HEK293T (cell line): ENCODE measurements at regions not wholly inside any gene's neighbourhood (a gene's known extent, or its start where the extent isn't known, plus 50 kb on each side); places are given as distances from the start of the nearest gene placed in this dataset.

Experiments used
- BHLHE40 ChIP-seq: fragments of 450-650 bp; IDR thresholded peaks from 2 replicates; pipeline ENCODE4 v1.6.1; 2016; ENCODE audit warnings: mild to moderate bottlenecking, moderate library complexity, borderline replicate concordance
- ELF4 ChIP-seq: fragments of 450-650 bp; IDR thresholded peaks from 2 replicates; pipeline ENCODE4 v1.6.1; 2017; ENCODE audit warnings: antibody characterized with exemption
- FOXA1 ChIP-seq: fragments of 450-650 bp; IDR thresholded peaks from 2 replicates; pipeline ENCODE4 v1.6.1; 2016; ENCODE audit warnings: mild to moderate bottlenecking
- FOXM1 ChIP-seq: fragments of 450-650 bp; IDR thresholded peaks from 2 replicates; pipeline ENCODE4 v1.6.1; 2017; ENCODE audit warnings: mild to moderate bottlenecking, borderline replicate concordance
- NFRKB ChIP-seq: fragments of 450-650 bp; IDR thresholded peaks from 2 replicates; pipeline ENCODE4 v1.6.1; 2016; ENCODE audit warnings: mild to moderate bottlenecking, moderate library complexity
- SP1 ChIP-seq: fragments of 450-650 bp; IDR thresholded peaks from 2 replicates; pipeline ENCODE4 v1.6.1; 2017
- SUZ12 ChIP-seq: fragments of 450-650 bp; IDR thresholded peaks from 2 replicates; pipeline ENCODE4 v1.6.1; 2016; ENCODE audit warnings: mild to moderate bottlenecking
- TARDBP ChIP-seq: fragments of 450-650 bp; IDR thresholded peaks from 2 replicates; pipeline ENCODE4 v1.6.1; 2016
- ZNF384 ChIP-seq: fragments of 450-650 bp; IDR thresholded peaks from 2 replicates; pipeline ENCODE4 v1.6.1; 2016

GRCh38 chr2:144798989-144799388 is 279.1 kb upstream of the ZEB2 start:
- no peak for TF ChIP-seq SP1
- TF ChIP-seq SUZ12, result no peak
- no peak for TF ChIP-seq TARDBP
- TF ChIP-seq FOXM1, result no peak
- no peak for TF ChIP-seq FOXA1
- no peak for TF ChIP-seq NFRKB
- no peak for TF ChIP-seq ELF4
- TF ChIP-seq ZNF384, result no peak
- TF ChIP-seq BHLHE40, result no peak
